K562 (cell line): ENCODE measurements at regions not wholly inside any gene's neighbourhood (a gene's known extent, or its start where the extent isn't known, plus 50 kb on each side); places are given as distances from the start of the nearest gene placed in this dataset.

ENCODE experiments used
- ATAC-seq: fragments of 200-7000 bp; cut with Tn5 transposase; 3 replicates; pipeline ENCODE4 v1.9.1; 2020; ENCODE audit warnings: moderate library complexity
- BruUV-seq: library from RNA; stranded (reverse); fragments of 400-500 nt; replicated peaks from 2 replicates; lab custom pipeline; 2021; lab: Mats Ljungman, UMichigan
- CTCF ChIA-PET: fragments of 300-600 bp; formaldehyde crosslinking; extraction: SDS; loops from one replicate; lab custom pipeline; 2021; ENCODE audit warnings: low intra/inter-chr PET ratio; lab: Yijun Ruan, JAX
- POLR2A ChIA-PET: fragments of 300-600, 350-650 bp; sonication (Branson Sonifier 250); formaldehyde crosslinking; extraction: SDS; loops from one replicate; lab custom pipeline; 2021; ENCODE audit warnings: antibody characterized with exemption, inconsistent platforms; lab: Yijun Ruan, JAX
- DNase-seq, 4 experiments: peaks; one replicate each; pipeline versions ENCODE4 v3.0.0 to v3.0.0-alpha.2; 2011 to 2018; ENCODE audit warnings: low spot score in 3 of 4, mixed read lengths in 3 of 4; ENCODE audit errors: extremely low read depth in 1 of 4
- FAIRE-seq: peaks from 2 replicates; lab custom pipeline; 2011; peaks lifted over from hg19 to GRCh38; lab: Jason Lieb, UNC
- H2AFZ ChIP-seq: 2 replicates; pipeline ENCODE4 v1.6.0; 2011; ENCODE audit warnings: low read depth, low read length, control low read depth, inconsistent platforms
- H3K27ac ChIP-seq: fragments of 200-600 bp; 3 replicates; pipeline ENCODE4 v1.8.0; 2011; ENCODE audit warnings: low read depth, mild to moderate bottlenecking, control low read depth, inconsistent platforms, low read length, moderate library complexity, mixed read lengths; ENCODE audit errors: extremely low read depth
- H3K27me3 ChIP-seq, 2 experiments: fragments of 300-600 bp in 1 of 2; 2 replicates in 1 of 2; 3 replicates in 1 of 2; pipeline versions ENCODE4 v1.6.0 to v1.8.0; 2011; ENCODE audit warnings: inconsistent platforms in 2 of 2, low read length in 2 of 2, mild to moderate bottlenecking in 1 of 2, mixed read lengths in 1 of 2, moderate library complexity in 1 of 2; ENCODE audit not compliant: control insufficient read depth in 2 of 2, insufficient read depth in 2 of 2
- H3K36me3 ChIP-seq: fragments of 300-600 bp; 3 replicates; pipeline ENCODE4 v1.8.0; 2011; ENCODE audit warnings: mild to moderate bottlenecking, low read length, inconsistent platforms; ENCODE audit not compliant: control insufficient read depth, insufficient read depth
- H3K4me1 ChIP-seq, 2 experiments: fragments of 200-600 bp in 1 of 2; replicated peaks in 1 of 2; 2 replicates in 1 of 2; 3 replicates in 1 of 2; pipeline versions ENCODE4 v1.5.1 to v1.8.0; 2011; ENCODE audit warnings: inconsistent platforms in 2 of 2, low read length in 2 of 2, mild to moderate bottlenecking in 1 of 2, mixed read lengths in 1 of 2, moderate library complexity in 1 of 2; ENCODE audit not compliant: control insufficient read depth in 2 of 2, insufficient read depth in 2 of 2
- H3K4me2 ChIP-seq: 2 replicates; pipeline ENCODE4 v1.6.1; 2011; ENCODE audit warnings: low read length, control low read depth, inconsistent platforms, mixed read lengths; ENCODE audit not compliant: insufficient read depth
- H3K4me3 ChIP-seq: fragments of 200-600 bp; sonication (generic), shearing (Covaris generic); 2 replicates; pipeline ENCODE4 v1.5.1; 2016; ENCODE audit warnings: control low read depth, inconsistent platforms
- H3K79me2 ChIP-seq: fragments of 200-600 bp; 3 replicates; pipeline ENCODE4 v1.8.0; 2011; ENCODE audit warnings: low read length, inconsistent platforms; ENCODE audit not compliant: control insufficient read depth, insufficient read depth
- H3K9ac ChIP-seq, 2 experiments: 2 replicates each; pipeline versions ENCODE4 v1.6.0 to v1.6.1; 2011; ENCODE audit warnings: low read depth in 2 of 2, low read length in 2 of 2, control low read depth in 1 of 2, inconsistent platforms in 1 of 2, mild to moderate bottlenecking in 1 of 2, mixed read lengths in 1 of 2; ENCODE audit not compliant: insufficient read depth in 1 of 2
- H3K9me1 ChIP-seq: one replicate; pipeline ENCODE4 v1.6.0; 2011; ENCODE audit warnings: inconsistent platforms, mild to moderate bottlenecking, low read length, moderate library complexity; ENCODE audit not compliant: control insufficient read depth, insufficient read depth
- H3K9me3 ChIP-seq: replicated peaks from 2 replicates; pipeline ENCODE4 v1.5.1; 2011; ENCODE audit warnings: low read depth, low read length, inconsistent platforms; ENCODE audit not compliant: control insufficient read depth, insufficient read depth
- H4K20me1 ChIP-seq: replicated peaks from 2 replicates; pipeline ENCODE4 v1.6.1; 2011; ENCODE audit warnings: low read length, inconsistent platforms, mixed read lengths; ENCODE audit not compliant: control insufficient read depth, insufficient read depth
- CBFA2T3 ChIP-seq: fragments of 450-650 bp; IDR thresholded peaks from 2 replicates; pipeline ENCODE4 v1.6.1; 2017
- CEBPB ChIP-seq: fragments of 450-650 bp; IDR thresholded peaks from 2 replicates; pipeline ENCODE4 v1.6.1; 2016; ENCODE audit warnings: missing genetic modification characterization, missing compliant biosample characterization
- CEBPG ChIP-seq, 3 experiments: fragments of 200-800 bp in 1 of 3; sonication (Bioruptor generic) in 1 of 3; sonication (generic) in 1 of 3; formaldehyde crosslinking in 1 of 3; IDR thresholded peaks in 2 of 3; conservative IDR thresholded peaks in 1 of 3; 2 replicates each; pipeline versions ENCODE4 v1.6.1 to v1.8.0; 2016 to 2022; ENCODE audit warnings: missing compliant biosample characterization in 2 of 3, missing genetic modification characterization in 2 of 3, mild to moderate bottlenecking in 1 of 3, missing genetic modification reagents in 1 of 3
- DPF2 ChIP-seq: fragments of 450-650 bp; IDR thresholded peaks from 2 replicates; pipeline ENCODE4 v1.6.1; 2016
- ELK1 ChIP-seq: sonication (generic); formaldehyde crosslinking; IDR thresholded peaks from 2 replicates; pipeline ENCODE4 v1.8.1; 2022; ENCODE audit warnings: missing genetic modification reagents
- FOSL1 ChIP-seq: fragments of 200-800 bp; sonication (Bioruptor generic); conservative IDR thresholded peaks from 2 replicates; pipeline ENCODE4 v1.6.1; 2016; ENCODE audit warnings: missing genetic modification characterization, missing compliant biosample characterization
- FOXK1 ChIP-seq: sonication (generic); formaldehyde crosslinking; IDR thresholded peaks from 2 replicates; pipeline ENCODE4 v1.8.0; 2022; ENCODE audit warnings: missing genetic modification reagents, mild to moderate bottlenecking, borderline replicate concordance
- IRF9 ChIP-seq: fragments of 450-650 bp; IDR thresholded peaks from 2 replicates; pipeline ENCODE4 v1.6.1; 2016; ENCODE audit warnings: missing biosample characterization, missing genetic modification characterization
- MAFG ChIP-seq: fragments of 450-650 bp; conservative IDR thresholded peaks from 2 replicates; pipeline ENCODE4 v1.6.1; 2016; ENCODE audit warnings: missing genetic modification characterization, missing compliant biosample characterization
- OTX1 ChIP-seq: fragments of 450-650 bp; formaldehyde crosslinking; IDR thresholded peaks from 2 replicates; pipeline ENCODE4 v1.4.0; 2022; ENCODE audit warnings: mild to moderate bottlenecking
- TBP ChIP-seq: optimal IDR thresholded peaks from 2 replicates; pipeline ENCODE3; 2011; ENCODE audit warnings: low read depth, low read length, improper control_type of control experiment
- TFAP4 ChIP-seq: sonication (generic); formaldehyde crosslinking; IDR thresholded peaks from 2 replicates; pipeline ENCODE4 v1.8.0; 2022; ENCODE audit warnings: missing genetic modification reagents, mild to moderate bottlenecking, moderate library complexity, borderline replicate concordance
- TRIM28 ChIP-seq: fragments of 450-650 bp; IDR thresholded peaks from 2 replicates; pipeline ENCODE4 v1.6.1; 2017
- ZNF121 ChIP-seq: sonication (generic); formaldehyde crosslinking; conservative IDR thresholded peaks from 2 replicates; pipeline ENCODE4 v1.8.0; 2022; ENCODE audit warnings: missing genetic modification reagents
- ZNF445 ChIP-seq: fragments of 250-450 bp; sonication (Bioruptor Pico); IDR thresholded peaks from 2 replicates; pipeline ENCODE4 v1.4.0; 2020; ENCODE audit warnings: low read depth, mild to moderate bottlenecking, moderate library complexity
- in situ Hi-C: fragments of 300-500 bp; cut with MboI; formaldehyde crosslinking; loops from 4 replicates; pipeline ENCODE4 v1.15.0; 2018; ENCODE audit warnings: inconsistent platforms, mixed read lengths
- intact Hi-C: fragments of 100-400 bp; cut with micrococcal nuclease; formaldehyde crosslinking; loops from 2 replicates; pipeline ENCODE4 v1.14.2; 2022

- no peak for TF ChIP-seq ZNF121 (CRISPR knock-in tag)
- no peak for TF ChIP-seq TFAP4 (CRISPR knock-in tag)
- no peak for TF ChIP-seq IRF9 (tag)
- TF ChIP-seq MAFG (tag), result peak; percentile 71
- peak; percentile 25; the same call in 1 of the 2 replicates for TF ChIP-seq CBFA2T3
- peak; percentile 87 for TF ChIP-seq OTX1 (CRISPR knock-in tag)
- no peak for TF ChIP-seq TRIM28
- no peak for TF ChIP-seq TBP
- TF ChIP-seq FOXK1, result no peak
- TF ChIP-seq FOSL1 (tag), result peak; percentile 37; the same call in 1 of the 2 replicates
- no peak for TF ChIP-seq DPF2
- TF ChIP-seq, all 486 proteins: peak for 14
These were observed 110.2 kb downstream of the TMEM26 start (continued) for GRCh38 chr10:61342858-61343572.

- CTCF ChIA-PET, result no interaction called here
- H3K4me1 ChIP-seq, result no peaks in the 10 kb centered on the region
- no peak for DNase-seq
These were observed 112.2 kb downstream of the TMEM26 start for GRCh38 chr10:61341008-61341407.

More at GRCh38 chr10:61341008-61341407, 112.2 kb downstream of the TMEM26 start:
- Histone ChIP-seq H4K20me1 (no peaks in the 10 kb centered on the region), H3K79me2 (no peaks in the 10 kb centered on the region), H3K27ac (no peak overlapping the region), H3K4me3 (no peak overlapping the region), H3K9me3 (no peaks in the 10 kb centered on the region), H3K27me3 (no peaks in the 10 kb centered on the region), H3K36me3 (no peaks in the 10 kb centered on the region), H3K9ac (no peak overlapping the region), H3K9me1 (no peaks in the 10 kb centered on the region), H3K4me2 (no peak overlapping the region), H2AFZ (no peak overlapping the region)
- TF ChIP-seq ELK1 (CRISPR knock-in tag) (no peak), CEBPB (tag) (peak; percentile 83), CEBPG (CRISPR knock-in tag; IDR thresholded peaks at IDR 0.05) (no peak), CEBPG (tag; conservative IDR thresholded peaks at IDR 0.05 in 1 of 2, IDR thresholded peaks at IDR 0.05 in 1 of 2) (peak; percentile 63 to 84), ZNF445 (CRISPR knock-in tag) (no peak)
- intact Hi-C loops (no loop called here), in situ Hi-C loops (no loop called here)
- FAIRE-seq, result no peak
- POLR2A ChIA-PET, result interaction anchor here (0.7 kb wide), 1 partner anchor 190 kb away, joined by 3 read pairs; no protein-coding TSS in a partner anchor
- no peak for ATAC-seq
- BruUV-seq, result no TSS peak
